ENCODE measurements at regions not wholly inside any gene's neighbourhood (a gene's known extent, or its start where the extent isn't known, plus 50 kb on each side); places are given as distances from the start of the nearest gene placed in this dataset.
"Not testable (repeated sequence)": the region's sequence is repeated elsewhere in the genome, so short reads cannot be mapped to it uniquely, and the experiment has no call there.

- H3K4me3 ChIP-seq (replicated peaks in 1 of 2; ENCODE audit: low read depth in 2 of 2, low read length in 2 of 2): no peak overlapping the region
- no peak for DNase-seq (ENCODE audit: low read depth in 2 of 2)
- TF ChIP-seq CTCF (IDR thresholded peaks at IDR 0.05; ENCODE audit: low read depth, low read length): no peak
Measured at GRCh38 chr16:5257462-5257861, 159.9 kb upstream of the EEF2KMT start.

GRCh38 chr16:5252791-5253190, 155.2 kb upstream of the EEF2KMT start:
- TF ChIP-seq CTCF (IDR thresholded peaks at IDR 0.05; ENCODE audit: low read depth, low read length): no peak
- no peak overlapping the region for H3K4me3 ChIP-seq (replicated peaks in 1 of 2; ENCODE audit: low read depth in 2 of 2, low read length in 2 of 2)
- DNase-seq (ENCODE audit: low read depth in 2 of 2): no peak

GRCh38 chr16:5247403-5247802, 149.8 kb upstream of the EEF2KMT start:
- DNase-seq (ENCODE audit: low read depth in 2 of 2); H3K4me3 ChIP-seq (replicated peaks in 1 of 2; ENCODE audit: low read depth in 2 of 2, low read length in 2 of 2): not testable (repeated sequence)

- DNase-seq (ENCODE audit: low read depth in 2 of 2); H3K4me3 ChIP-seq (replicated peaks in 1 of 2; ENCODE audit: low read depth in 2 of 2, low read length in 2 of 2): not testable (repeated sequence)
Measured at GRCh38 chr16:5240278-5240626, 142.7 kb upstream of the EEF2KMT start.

- not testable (repeated sequence) for H3K4me3 ChIP-seq (replicated peaks in 1 of 2; ENCODE audit: low read depth in 2 of 2, low read length in 2 of 2)
- peak in 1 of 2 donors; percentile 21 for DNase-seq (ENCODE audit: low read depth in 2 of 2)
Measured at GRCh38 chr16:5239472-5240277, 142.1 kb upstream of the EEF2KMT start.

- no peak for TF ChIP-seq CTCF (IDR thresholded peaks at IDR 0.05; ENCODE audit: low read depth, low read length)
- no peak for DNase-seq (ENCODE audit: low read depth in 2 of 2)
- no peak overlapping the region for H3K4me3 ChIP-seq (replicated peaks in 1 of 2; ENCODE audit: low read depth in 2 of 2, low read length in 2 of 2)
Measured at GRCh38 chr16:5235119-5235518, 137.5 kb upstream of the EEF2KMT start.

- TF ChIP-seq CTCF (IDR thresholded peaks at IDR 0.05; ENCODE audit: low read depth, low read length): no peak
- DNase-seq (ENCODE audit: low read depth in 2 of 2): no peak
Measured at GRCh38 chr16:5234295-5235050, 136.9 kb upstream of the EEF2KMT start.

GRCh38 chr16:5231246-5231759, 133.7 kb upstream of the EEF2KMT start:
- H3K4me3 ChIP-seq (replicated peaks in 1 of 2; ENCODE audit: low read depth in 2 of 2, low read length in 2 of 2): no peak overlapping the region
- no peak for TF ChIP-seq CTCF (IDR thresholded peaks at IDR 0.05; ENCODE audit: low read depth, low read length)
- no peak for DNase-seq (ENCODE audit: low read depth in 2 of 2)

More at GRCh38 chr16:5234295-5235050, 136.9 kb upstream of the EEF2KMT start:
- H3K4me3 ChIP-seq (replicated peaks in 1 of 2; ENCODE audit: low read depth in 2 of 2, low read length in 2 of 2): no peak overlapping the region
